Stimulated activated naive CD8-positive, alpha-beta T cell treated with anti-CD3 and anti-CD28 coated beads, Interleukin-15, Interleukin-2, amounts not matched to agents 100 ng/mL and 50 ng/mL, for 24 hours (primary cell): ENCODE measurements at regions not wholly inside any gene's neighbourhood (a gene's known extent, or its start where the extent isn't known, plus 50 kb on each side); places are given as distances from the start of the nearest gene placed in this dataset.

ENCODE experiments used
- H3K27ac Mint-ChIP-seq: one replicate; pipeline ENCODE4 v1.8.0; 2021; ENCODE audit warnings: mild to moderate bottlenecking, mixed read lengths
- H3K27me3 Mint-ChIP-seq: one replicate; pipeline ENCODE4 v1.8.0; 2021; ENCODE audit warnings: mixed read lengths
- H3K36me3 Mint-ChIP-seq: one replicate; pipeline ENCODE4 v1.8.0; 2021; ENCODE audit warnings: low read depth, mixed read lengths
- H3K4me1 Mint-ChIP-seq: one replicate; pipeline ENCODE4 v1.8.0; 2021; ENCODE audit warnings: low read depth, mixed read lengths
- H3K4me3 Mint-ChIP-seq: one replicate; pipeline ENCODE4 v1.8.0; 2021; ENCODE audit warnings: mild to moderate bottlenecking, mixed read lengths
- H3K9me3 Mint-ChIP-seq: one replicate; pipeline ENCODE4 v1.8.0; 2021; ENCODE audit warnings: mixed read lengths

- Mint-ChIP-seq H3K27me3 (peaks cover 8% of the 10 kb centered on the region), H3K36me3 (no peaks in the 10 kb centered on the region), H3K27ac (no peak overlapping the region), H3K4me1 (no peaks in the 10 kb centered on the region), H3K9me3 (no peaks in the 10 kb centered on the region), H3K4me3 (no peak overlapping the region)
Observed at GRCh38 chr6:3900744-3901336, 51.7 kb downstream of the FAM50B start.

GRCh38 chr6:3902871-3903648, 53.9 kb downstream of the FAM50B start:
- Mint-ChIP-seq H3K27ac (no peak overlapping the region), H3K9me3 (no peaks in the 10 kb centered on the region), H3K36me3 (no peaks in the 10 kb centered on the region), H3K4me1 (no peaks in the 10 kb centered on the region), H3K27me3 (peaks cover 18% of the 10 kb centered on the region), H3K4me3 (no peak overlapping the region)

- no peak overlapping the region for H3K4me3 Mint-ChIP-seq
- no peaks in the 10 kb centered on the region for H3K9me3 Mint-ChIP-seq
- no peaks in the 10 kb centered on the region for H3K4me1 Mint-ChIP-seq
- no peaks in the 10 kb centered on the region for H3K36me3 Mint-ChIP-seq
- H3K27me3 Mint-ChIP-seq: peaks cover 18% of the 10 kb centered on the region
- H3K27ac Mint-ChIP-seq: no peak overlapping the region
Observed at GRCh38 chr6:3904518-3904917, 55.3 kb downstream of the FAM50B start.

- H3K27ac Mint-ChIP-seq: no peak overlapping the region
Observed at GRCh38 chr6:3905945-3906845, 57.0 kb downstream of the FAM50B start.

GRCh38 chr6:3906846-3907151, 57.6 kb downstream of the FAM50B start:
- H3K9me3 Mint-ChIP-seq: no peaks in the 10 kb centered on the region
- no peak overlapping the region for H3K4me3 Mint-ChIP-seq
- no peak overlapping the region for H3K27ac Mint-ChIP-seq
- peaks cover 24% of the 10 kb centered on the region for H3K27me3 Mint-ChIP-seq
- H3K36me3 Mint-ChIP-seq: no peaks in the 10 kb centered on the region
- no peaks in the 10 kb centered on the region for H3K4me1 Mint-ChIP-seq

More at GRCh38 chr6:3905945-3906845, 57.0 kb downstream of the FAM50B start:
- Mint-ChIP-seq H3K9me3 (no peaks in the 10 kb centered on the region), H3K36me3 (no peaks in the 10 kb centered on the region), H3K4me3 (no peak overlapping the region), H3K4me1 (no peaks in the 10 kb centered on the region), H3K27me3 (peaks cover 21% of the 10 kb centered on the region)

- no peaks in the 10 kb centered on the region for H3K4me1 Mint-ChIP-seq
- no peaks in the 10 kb centered on the region for H3K9me3 Mint-ChIP-seq
- no peaks in the 10 kb centered on the region for H3K36me3 Mint-ChIP-seq
- no peak overlapping the region for H3K27ac Mint-ChIP-seq
- H3K27me3 Mint-ChIP-seq: peaks cover 36% of the 10 kb centered on the region
- H3K4me3 Mint-ChIP-seq: no peak overlapping the region
Observed at GRCh38 chr6:3908223-3908622, 59.0 kb downstream of the FAM50B start.

GRCh38 chr6:3908961-3909360, 59.8 kb downstream of the FAM50B start:
- H3K36me3 Mint-ChIP-seq: no peaks in the 10 kb centered on the region
- no peaks in the 10 kb centered on the region for H3K9me3 Mint-ChIP-seq
- H3K27me3 Mint-ChIP-seq: peaks cover 40% of the 10 kb centered on the region
- no peak overlapping the region for H3K4me3 Mint-ChIP-seq
- H3K27ac Mint-ChIP-seq: no peak overlapping the region
- peaks cover under 1% of the 10 kb centered on the region for H3K4me1 Mint-ChIP-seq

- no peak overlapping the region for H3K27ac Mint-ChIP-seq
Observed at GRCh38 chr6:3910106-3910663, 61.0 kb downstream of the FAM50B start.

GRCh38 chr6:3911130-3911529, 62.0 kb downstream of the FAM50B start:
- Mint-ChIP-seq H3K4me3 (no peak overlapping the region), H3K27ac (no peak overlapping the region), H3K36me3 (no peaks in the 10 kb centered on the region), H3K4me1 (peaks cover 22% of the 10 kb centered on the region), H3K9me3 (no peaks in the 10 kb centered on the region), H3K27me3 (peaks cover 52% of the 10 kb centered on the region)

More at GRCh38 chr6:3910106-3910663, 61.0 kb downstream of the FAM50B start:
- Mint-ChIP-seq H3K36me3 (no peaks in the 10 kb centered on the region), H3K27me3 (peaks cover 48% of the 10 kb centered on the region), H3K4me1 (peaks cover 13% of the 10 kb centered on the region), H3K9me3 (no peaks in the 10 kb centered on the region), H3K4me3 (no peak overlapping the region)

GRCh38 chr6:3911614-3912336, 62.6 kb downstream of the FAM50B start:
- no peak overlapping the region for H3K4me3 Mint-ChIP-seq
- no peaks in the 10 kb centered on the region for H3K36me3 Mint-ChIP-seq
- H3K9me3 Mint-ChIP-seq: no peaks in the 10 kb centered on the region
- peaks cover 22% of the 10 kb centered on the region for H3K4me1 Mint-ChIP-seq
- peaks cover 52% of the 10 kb centered on the region for H3K27me3 Mint-ChIP-seq
- no peak overlapping the region for H3K27ac Mint-ChIP-seq

- Mint-ChIP-seq H3K36me3 (no peaks in the 10 kb centered on the region), H3K4me3 (no peak overlapping the region), H3K9me3 (no peaks in the 10 kb centered on the region), H3K4me1 (peaks cover 22% of the 10 kb centered on the region), H3K27me3 (peaks cover 45% of the 10 kb centered on the region), H3K27ac (no peak overlapping the region)
Observed at GRCh38 chr6:3912361-3913076, 63.3 kb downstream of the FAM50B start.

GRCh38 chr6:3913077-3913957, 64.1 kb downstream of the FAM50B start:
- H3K27me3 Mint-ChIP-seq: peaks cover 42% of the 10 kb centered on the region
- peaks cover 22% of the 10 kb centered on the region for H3K4me1 Mint-ChIP-seq

GRCh38 chr6:3913958-3914337, 64.8 kb downstream of the FAM50B start:
- peaks cover 22% of the 10 kb centered on the region for H3K4me1 Mint-ChIP-seq
- H3K9me3 Mint-ChIP-seq: no peaks in the 10 kb centered on the region
- no peak overlapping the region for H3K4me3 Mint-ChIP-seq
- H3K36me3 Mint-ChIP-seq: no peaks in the 10 kb centered on the region
- no peak overlapping the region for H3K27ac Mint-ChIP-seq
- peaks cover 42% of the 10 kb centered on the region for H3K27me3 Mint-ChIP-seq

More at GRCh38 chr6:3913077-3913957, 64.1 kb downstream of the FAM50B start:
- Mint-ChIP-seq H3K4me3 (no peak overlapping the region), H3K36me3 (no peaks in the 10 kb centered on the region), H3K27ac (no peak overlapping the region), H3K9me3 (no peaks in the 10 kb centered on the region)
